Kidney (tissue), 13 donors: ENCODE measurements at regions not wholly inside any gene's neighbourhood (a gene's known extent, or its start where the extent isn't known, plus 50 kb on each side); places are given as distances from the start of the nearest gene placed in this dataset.

Source experiments
- DNase-seq, 5 donors: peaks; one replicate each; pipeline ENCODE4 v3.0.0-alpha.2; 2013 to 2020
- FAIRE-seq: peaks from 2 replicates; lab custom pipeline; 2012; peaks lifted over from hg19 to GRCh38; lab: Jason Lieb, UNC
- H3K27ac ChIP-seq, 2 donors: one replicate each; pipeline ENCODE4 v1.7.0; 2013; ENCODE audit warnings: low read depth in 2 of 2, low read length in 2 of 2, inconsistent platforms in 1 of 2
- H3K27me3 ChIP-seq: one replicate; pipeline ENCODE4 v1.7.1; 2013; ENCODE audit warnings: low read length, inconsistent platforms; ENCODE audit not compliant: control insufficient read depth, insufficient read depth
- H3K36me3 ChIP-seq, 3 donors: one replicate each; pipeline versions ENCODE4 v1.7.0 to v1.7.1; 2013; ENCODE audit warnings: low read length in 3 of 3, control low read depth in 1 of 3, inconsistent platforms in 1 of 3; ENCODE audit not compliant: insufficient read depth in 3 of 3, control insufficient read depth in 2 of 3
- H3K4me1 ChIP-seq, 3 donors: one replicate each; pipeline versions ENCODE4 v1.7.0 to v1.7.1; 2013; ENCODE audit warnings: low read length in 3 of 3, inconsistent platforms in 1 of 3, low read depth in 1 of 3; ENCODE audit not compliant: control insufficient read depth in 2 of 3, insufficient read depth in 2 of 3
- H3K4me3 ChIP-seq, 3 donors: one replicate each; pipeline versions ENCODE4 v1.7.0 to v1.8.1; 2013; ENCODE audit warnings: low read length in 3 of 3, control low read depth in 1 of 3, inconsistent platforms in 1 of 3
- H3K9ac ChIP-seq, 3 donors: one replicate each; pipeline versions ENCODE4 v1.7.0 to v1.7.1; 2013; ENCODE audit warnings: low read length in 3 of 3, control low read depth in 1 of 3, inconsistent platforms in 1 of 3
- H3K9me3 ChIP-seq, 3 donors: one replicate each; pipeline versions ENCODE4 v1.7.0 to v1.7.1; 2013; ENCODE audit warnings: low read length in 3 of 3, control low read depth in 1 of 3, inconsistent platforms in 1 of 3; ENCODE audit not compliant: control insufficient read depth in 2 of 3, insufficient read depth in 1 of 3
- CTCF ChIP-seq: IDR thresholded peaks from 3 replicates; pipeline ENCODE4 v1.5.1; 2012; ENCODE audit warnings: mild to moderate bottlenecking, moderate library complexity, borderline replicate concordance; ENCODE audit not compliant: insufficient read depth; ENCODE audit errors: extremely low read depth
- intact Hi-C: fragments of 100-400 bp; cut with DNase I; formaldehyde crosslinking; loops from one replicate; pipeline ENCODE4 v1.11.1; 2022
- donor health status: control.
- donor health status: control.
- donor health status: control.
- donor health status: control.
- donor health status: control.
- donor health status: DM: yes; HTN: yes; CAD: no.
- donor health status: Normal renal cell carcinoma (clear cell type).

DNA sequence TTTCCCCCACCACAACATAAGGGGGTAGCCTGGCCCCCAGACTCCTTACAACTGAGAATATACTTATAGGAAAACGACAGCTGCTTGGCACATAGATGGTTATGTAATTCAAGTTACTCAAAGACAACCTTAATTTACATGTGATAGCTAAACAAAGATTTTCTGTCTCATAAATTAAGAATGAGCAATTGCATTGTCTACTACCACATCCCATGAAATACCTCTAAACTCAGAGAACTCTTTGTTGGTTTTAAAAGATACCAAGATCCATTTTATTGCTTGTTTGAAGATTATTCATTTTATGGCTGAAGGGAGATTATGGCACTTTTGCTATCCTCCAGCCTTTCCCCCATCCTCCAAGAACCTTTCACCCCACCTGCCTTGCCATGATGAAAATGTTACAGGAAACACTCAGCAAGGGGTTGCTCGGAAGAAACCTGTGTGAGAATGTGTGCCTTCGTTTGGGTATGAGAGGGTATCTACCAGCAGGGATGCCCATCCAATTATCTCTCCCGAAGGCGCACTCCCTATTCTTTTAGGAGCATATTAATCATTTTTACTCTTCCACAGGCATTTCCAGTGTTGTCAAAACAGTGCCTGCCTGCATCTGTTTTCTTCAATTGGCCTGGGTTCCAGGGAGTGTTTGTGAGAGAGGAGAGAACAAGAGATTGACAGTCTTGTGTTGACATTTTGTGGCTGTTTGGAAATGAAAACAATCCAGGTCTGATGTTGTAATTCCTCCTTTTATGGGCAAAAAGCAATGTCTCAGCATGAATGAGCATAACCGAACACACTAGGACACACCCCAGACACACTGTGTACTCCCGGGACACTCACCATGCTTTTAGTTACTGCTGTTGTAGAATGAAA lies 208.0 kb upstream of the ANKRD55 start:
- Histone ChIP-seq H3K4me1 (no peaks in the 10 kb centered on the region), H3K9me3 (no peaks in the 10 kb centered on the region), H3K4me3 (no peak overlapping the region), H3K9ac (no peak overlapping the region), H3K27me3 (no peaks in the 10 kb centered on the region), H3K36me3 (no peaks in the 10 kb centered on the region), H3K27ac (no peak overlapping the region)
- intact Hi-C loops = no loop called here
- DNase-seq = peak in 2 of 5 donors; percentile 58 to 66
- TF ChIP-seq CTCF = no peak
- no peak for FAIRE-seq

- TF ChIP-seq CTCF = no peak
- intact Hi-C loops = no loop called here
These were observed 201.9 kb upstream of the ANKRD55 start for GRCh38 chr5:56434986-56435385.

DNA sequence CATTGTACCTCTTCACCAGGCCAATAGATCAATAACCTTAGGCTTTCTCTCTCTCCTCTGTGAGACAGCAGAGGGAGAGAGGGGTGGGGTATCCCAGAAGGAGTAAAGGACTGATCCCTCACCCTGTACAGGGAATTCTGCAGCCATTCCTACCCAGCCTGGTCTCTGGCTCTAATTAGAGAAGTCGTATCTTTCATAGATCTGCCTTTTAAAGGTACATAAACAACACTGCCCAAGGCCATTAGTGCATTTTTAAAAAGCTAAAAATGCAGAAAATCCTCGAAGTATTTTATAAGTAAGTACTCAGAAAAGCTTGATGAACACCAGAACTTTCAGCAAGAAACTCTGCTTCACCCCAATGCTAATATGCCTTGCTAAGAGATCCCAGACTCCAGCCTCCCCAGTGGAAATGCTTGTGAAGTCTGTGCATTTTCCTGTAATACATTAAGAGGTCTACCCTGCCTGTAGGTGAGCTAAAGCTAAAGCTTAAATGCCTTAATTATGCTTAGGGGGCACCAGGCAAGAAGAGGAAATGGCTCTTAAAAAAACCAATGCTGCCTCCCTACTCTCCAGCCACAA lies 200.0 kb upstream of the ANKRD55 start:
- FAIRE-seq (no peak), DNase-seq (no peak)
- Histone ChIP-seq H3K4me3 (no peak overlapping the region), H3K9ac (no peak overlapping the region), H3K9me3 (peaks cover 0 to 3% (median 0%) of the 10 kb centered on the region in 3 donors), H3K36me3 (no peaks in the 10 kb centered on the region), H3K27ac (no peak overlapping the region), H3K4me1 (peaks cover 0 to 10% (median 2%) of the 10 kb centered on the region in 3 donors), H3K27me3 (no peaks in the 10 kb centered on the region)
- intact Hi-C loops = no loop called here
- TF ChIP-seq CTCF = no peak

More at GRCh38 chr5:56434986-56435385, 201.9 kb upstream of the ANKRD55 start:
- Histone ChIP-seq H3K9me3 (peaks cover 0 to 3% (median 0%) of the 10 kb centered on the region in 3 donors), H3K27ac (no peak overlapping the region), H3K4me1 (no peaks in the 10 kb centered on the region), H3K9ac (no peak overlapping the region), H3K36me3 (no peaks in the 10 kb centered on the region), H3K27me3 (no peaks in the 10 kb centered on the region), H3K4me3 (no peak overlapping the region)
- no peak for FAIRE-seq
- no peak for DNase-seq
